B cell (primary cell): ENCODE measurements at regions not wholly inside any gene's neighbourhood (a gene's known extent, or its start where the extent isn't known, plus 50 kb on each side); places are given as distances from the start of the nearest gene placed in this dataset.

ENCODE experiments used
- ATAC-seq: fragments of 200-7000 bp; cut with Tn5 transposase; one replicate; pipeline ENCODE4 v1.10.0; 2021; ENCODE audit warnings: low read depth, mild to moderate bottlenecking, moderate number of reproducible peaks, moderate library complexity
- CTCF ChIA-PET: fragments of 350-600 bp; sonication (Branson Sonifier 250); formaldehyde crosslinking; loops from one replicate; lab custom pipeline; 2021; ENCODE audit warnings: antibody characterized with exemption, inconsistent platforms; lab: Charles Lee
- POLR2A ChIA-PET: fragments of 350-600 bp; sonication (Branson Sonifier 250); formaldehyde crosslinking; loops from one replicate; lab custom pipeline; 2021; ENCODE audit warnings: antibody characterized with exemption; lab: Charles Lee
- DNase-seq: peaks from one replicate; pipeline ENCODE4 v3.0.0; 2013
- H2AFZ ChIP-seq: 2 replicates; pipeline ENCODE4 v1.6.1; 2012; ENCODE audit warnings: mild to moderate bottlenecking, low read depth, low read length; ENCODE audit not compliant: insufficient read depth, poor library complexity, severe bottlenecking
- H3K27ac ChIP-seq, 2 donors: 1 replicate in 1 of 2; 2 replicates in 1 of 2; pipeline ENCODE4 v1.5.1; 2012 to 2013; ENCODE audit warnings: low read length in 2 of 2, mild to moderate bottlenecking in 2 of 2, moderate library complexity in 1 of 2
- H3K27me3 ChIP-seq, 4 experiments: fragments of 200-600 bp in 1 of 4; sonication (generic) in 1 of 4; replicated peaks in 1 of 4; 1 replicate in 2 of 4; 2 replicates in 2 of 4; pipeline versions ENCODE4 v1.6.1 to v1.7.0; 2013 to 2016; ENCODE audit warnings: low read length in 3 of 4, mild to moderate bottlenecking in 2 of 4, mixed read lengths in 1 of 4, moderate library complexity in 1 of 4; ENCODE audit not compliant: insufficient read depth in 4 of 4, control insufficient read depth in 3 of 4; ENCODE audit errors: control extremely low read depth in 1 of 4
- H3K36me3 ChIP-seq, 2 experiments: replicated peaks in 1 of 2; 1 replicate in 1 of 2; 2 replicates in 1 of 2; pipeline versions ENCODE4 v1.6.1 to v1.7.1; 2013; ENCODE audit warnings: low read length in 1 of 2; ENCODE audit not compliant: insufficient read depth in 2 of 2, control insufficient read depth in 1 of 2; ENCODE audit errors: control extremely low read depth in 1 of 2, extremely low read depth in 1 of 2
- H3K4me1 ChIP-seq, 2 donors: fragments of 200-600 bp in 1 of 2; sonication (generic) in 1 of 2; 1 replicate in 1 of 2; 2 replicates in 1 of 2; pipeline versions ENCODE4 v1.5.1 to v1.6.1; 2013 to 2017; ENCODE audit warnings: low read length in 2 of 2; ENCODE audit not compliant: control insufficient read depth in 2 of 2, insufficient read depth in 2 of 2
- H3K4me2 ChIP-seq: replicated peaks from 2 replicates; pipeline ENCODE3; 2012; ENCODE audit warnings: mild to moderate bottlenecking, low read depth, low read length; ENCODE audit not compliant: poor library complexity, severe bottlenecking
- H3K4me3 ChIP-seq, 5 experiments: fragments of 200-600 bp in 1 of 5; sonication (generic) in 1 of 5; 1 replicate in 3 of 5; 2 replicates in 2 of 5; pipeline versions ENCODE4 v1.5.1 to v1.7.0; 2011 to 2016; ENCODE audit warnings: low read length in 4 of 5, mild to moderate bottlenecking in 4 of 5, low read depth in 2 of 5, control low read depth in 1 of 5, moderate library complexity in 1 of 5; ENCODE audit not compliant: insufficient read depth in 1 of 5; ENCODE audit errors: control extremely low read depth in 1 of 5, extremely low read depth in 1 of 5
- H3K79me2 ChIP-seq: fragments of 200-600 bp; sonication (generic); one replicate; pipeline ENCODE4 v1.6.0; 2016; ENCODE audit warnings: low read length; ENCODE audit not compliant: control insufficient read depth, insufficient read depth
- H3K9ac ChIP-seq: fragments of 200-600 bp; sonication (generic); 2 replicates; pipeline ENCODE4 v1.6.1; 2017; ENCODE audit warnings: mild to moderate bottlenecking, low read length, moderate library complexity
- H3K9me3 ChIP-seq, 3 donors: one replicate each; pipeline versions ENCODE4 v1.6.1 to v1.7.1; 2013; ENCODE audit warnings: low read length in 2 of 3; ENCODE audit not compliant: control insufficient read depth in 2 of 3, insufficient read depth in 1 of 3; ENCODE audit errors: control extremely low read depth in 1 of 3
- H4K20me1 ChIP-seq: 2 replicates; pipeline ENCODE4 v1.6.0; 2012; ENCODE audit warnings: mild to moderate bottlenecking, low read length; ENCODE audit not compliant: insufficient read depth, control insufficient read depth, poor library complexity, severe bottlenecking
- H3K27ac Mint-ChIP-seq: one replicate; pipeline ENCODE4 v1.8.0; 2021; ENCODE audit warnings: mixed read lengths
- H3K27me3 Mint-ChIP-seq: one replicate; pipeline ENCODE4 v1.8.0; 2021; ENCODE audit warnings: mixed read lengths
- H3K4me1 Mint-ChIP-seq: one replicate; pipeline ENCODE4 v1.8.0; 2021; ENCODE audit warnings: mixed read lengths
- H3K4me3 Mint-ChIP-seq: one replicate; pipeline ENCODE4 v1.8.0; 2021; ENCODE audit warnings: mixed read lengths
- H3K9me3 Mint-ChIP-seq: one replicate; pipeline ENCODE4 v1.8.0; 2022; ENCODE audit warnings: mixed read lengths; ENCODE audit not compliant: insufficient read depth
- EZH2 ChIP-seq: IDR thresholded peaks from 2 replicates; pipeline ENCODE4 v1.6.1; 2012; ENCODE audit warnings: borderline replicate concordance, low read depth, mild to moderate bottlenecking, moderate library complexity, low read length; ENCODE audit not compliant: insufficient read depth, poor library complexity, severe bottlenecking
- WGBS: methylation state at CpG from one replicate; pipeline ENCODE4 v1.1.5; 2013; ENCODE audit warnings: missing lambda C conversion rate; ENCODE audit not compliant: insufficient coverage; 5-methylcytosine and 5-hydroxymethylcytosine counted together
- intact Hi-C: fragments of 100-400 bp; cut with micrococcal nuclease; formaldehyde crosslinking; loops from one replicate; pipeline ENCODE4 v1.10.0; 2022
- TF ChIP-seq, protein P1 (sequence below): fragments of 200-600 bp; IDR thresholded peaks from one replicate; pipeline ENCODE4 v1.8.0; 2022; ENCODE audit warnings: antibody characterized with exemption, mild to moderate bottlenecking

DNA sequence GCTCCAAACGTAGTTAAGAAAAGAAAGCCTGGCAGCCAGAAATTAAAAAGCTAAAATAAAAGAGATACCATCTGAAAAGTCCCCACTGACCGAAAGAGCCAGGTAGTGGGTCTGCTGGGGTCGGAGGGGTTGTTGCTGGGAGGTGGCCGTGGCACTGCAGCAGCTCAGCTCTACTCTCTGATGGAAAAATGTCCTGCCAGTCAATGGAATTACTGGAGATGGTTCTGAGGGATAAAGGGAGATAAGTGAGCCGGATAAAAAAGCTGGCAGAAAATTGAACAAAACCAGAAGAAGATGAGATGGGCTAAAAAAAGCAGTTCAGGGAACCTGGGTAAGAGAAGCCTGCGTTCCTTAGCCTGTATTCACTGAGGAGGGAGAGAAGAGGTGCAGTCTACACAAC, 202.8 kb downstream of the SREK1 start:
- Mint-ChIP-seq H3K4me3 (no peak overlapping the region), H3K27me3 (peaks cover 9% of the 10 kb centered on the region), H3K9me3 (no peaks in the 10 kb centered on the region), H3K27ac (no peak overlapping the region), H3K4me1 (no peaks in the 10 kb centered on the region)
- DNase-seq (no peak), ATAC-seq (no peak)
- Histone ChIP-seq H3K79me2 (no peaks in the 10 kb centered on the region), H3K4me2 (no peak overlapping the region), H3K36me3 (no peaks in the 10 kb centered on the region), H3K9ac (no peak overlapping the region), H3K4me3 (no peak overlapping the region), H3K27ac (no peak overlapping the region), H3K4me1 (no peaks in the 10 kb centered on the region), H3K9me3 (no peaks in the 10 kb centered on the region), H2AFZ (no peak overlapping the region), H3K27me3 (peaks cover 0 to 4% (median 2%) of the 10 kb centered on the region in 4 experiments), H4K20me1 (no peaks in the 10 kb centered on the region)
- 91% methylated on average over 5 of the region's 6 CpGs for WGBS
- intact Hi-C loops, result no loop called here
- POLR2A ChIA-PET, result no interaction called here
- TF ChIP-seq EZH2, result no peak
- TF ChIP-seq, protein P1, sequence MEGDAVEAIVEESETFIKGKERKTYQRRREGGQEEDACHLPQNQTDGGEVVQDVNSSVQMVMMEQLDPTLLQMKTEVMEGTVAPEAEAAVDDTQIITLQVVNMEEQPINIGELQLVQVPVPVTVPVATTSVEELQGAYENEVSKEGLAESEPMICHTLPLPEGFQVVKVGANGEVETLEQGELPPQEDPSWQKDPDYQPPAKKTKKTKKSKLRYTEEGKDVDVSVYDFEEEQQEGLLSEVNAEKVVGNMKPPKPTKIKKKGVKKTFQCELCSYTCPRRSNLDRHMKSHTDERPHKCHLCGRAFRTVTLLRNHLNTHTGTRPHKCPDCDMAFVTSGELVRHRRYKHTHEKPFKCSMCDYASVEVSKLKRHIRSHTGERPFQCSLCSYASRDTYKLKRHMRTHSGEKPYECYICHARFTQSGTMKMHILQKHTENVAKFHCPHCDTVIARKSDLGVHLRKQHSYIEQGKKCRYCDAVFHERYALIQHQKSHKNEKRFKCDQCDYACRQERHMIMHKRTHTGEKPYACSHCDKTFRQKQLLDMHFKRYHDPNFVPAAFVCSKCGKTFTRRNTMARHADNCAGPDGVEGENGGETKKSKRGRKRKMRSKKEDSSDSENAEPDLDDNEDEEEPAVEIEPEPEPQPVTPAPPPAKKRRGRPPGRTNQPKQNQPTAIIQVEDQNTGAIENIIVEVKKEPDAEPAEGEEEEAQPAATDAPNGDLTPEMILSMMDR, result no peak
- CTCF ChIA-PET, result interaction anchor here (1.2 kb wide), 1 partner anchor 40 kb away, joined by 4 read pairs; no protein-coding TSS in a partner anchor

DNA sequence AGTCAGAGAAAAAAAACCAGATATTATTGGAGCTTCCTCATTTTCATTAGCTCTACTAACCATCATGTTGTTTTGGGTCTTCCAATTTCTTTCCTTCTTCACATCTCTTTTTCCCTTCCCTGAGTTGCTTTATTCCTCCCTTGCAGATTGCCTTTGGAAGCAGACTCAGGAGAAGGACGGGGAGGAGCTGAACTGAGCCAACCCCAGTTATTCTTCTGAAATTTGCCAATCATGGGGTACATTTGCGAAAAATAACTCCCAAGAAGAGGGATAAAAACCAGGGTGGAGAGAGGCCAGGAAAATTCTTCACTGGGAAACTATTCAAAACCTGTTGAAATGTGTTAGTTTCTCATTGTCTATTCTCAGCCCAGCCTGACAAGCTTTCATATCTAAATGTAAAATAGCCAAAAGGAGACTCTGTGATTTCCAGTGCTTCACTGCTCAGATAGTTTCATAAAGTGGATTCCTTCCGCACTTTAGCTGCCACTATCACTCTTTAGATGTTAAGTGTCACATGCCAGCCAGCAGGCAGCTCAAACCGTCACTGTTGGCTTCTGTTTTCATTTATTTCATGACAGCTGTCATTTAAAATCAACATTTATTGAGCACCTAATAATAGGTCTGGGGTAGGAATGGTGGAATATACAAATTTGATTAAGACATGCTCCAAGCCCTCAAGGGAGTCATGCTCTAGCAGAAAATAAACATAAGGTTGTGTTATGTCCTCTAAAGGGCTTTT, 204.5 kb downstream of the SREK1 start:
- POLR2A ChIA-PET, result no interaction called here
- WGBS, result 94% methylated on average over 3 of the region's 4 CpGs
- no peak overlapping the region for H3K27ac ChIP-seq
- no peak overlapping the region for H2AFZ ChIP-seq
- Mint-ChIP-seq H3K4me1 (no peaks in the 10 kb centered on the region), H3K27me3 (peaks cover 9% of the 10 kb centered on the region), H3K4me3 (no peak overlapping the region), H3K9me3 (no peaks in the 10 kb centered on the region), H3K27ac (no peak overlapping the region)
- H4K20me1 ChIP-seq, result no peaks in the 10 kb centered on the region
- H3K9ac ChIP-seq, result no peak overlapping the region
- CTCF ChIA-PET, result no interaction called here
- ATAC-seq, result no peak
- H3K9me3 ChIP-seq, result no peaks in the 10 kb centered on the region
- DNase-seq, result no peak
- no peaks in the 10 kb centered on the region for H3K79me2 ChIP-seq
- no peaks in the 10 kb centered on the region for H3K36me3 ChIP-seq
- TF ChIP-seq EZH2, result no peak
- TF ChIP-seq, protein P1, result no peak
- H3K4me2 ChIP-seq, result no peak overlapping the region
- intact Hi-C loops, result no loop called here
- no peak overlapping the region for H3K4me3 ChIP-seq
- H3K4me1 ChIP-seq, result no peaks in the 10 kb centered on the region
- peaks cover 0 to 4% (median 2%) of the 10 kb centered on the region in 4 experiments for H3K27me3 ChIP-seq
